ENCODE measurements at regions not wholly inside any gene's neighbourhood (a gene's known extent, or its start where the extent isn't known, plus 50 kb on each side); places are given as distances from the start of the nearest gene placed in this dataset.

- TF ChIP-seq CTCF (IDR thresholded peaks at IDR 0.05) = no peak
- TF ChIP-seq POLR2A (IDR thresholded peaks at IDR 0.05) = no peak
- TF ChIP-seq POLR2AphosphoS5 (IDR thresholded peaks at IDR 0.05; ENCODE audit: insufficient read depth in 1 of 2, low read depth in 1 of 2) = no peak
These were observed 830.9 kb downstream of the TECRL start for GRCh38 chr4:63578383-63578782.
